Muscle layer of colon (tissue), 2 donors: ENCODE measurements at regions not wholly inside any gene's neighbourhood (a gene's known extent, or its start where the extent isn't known, plus 50 kb on each side); places are given as distances from the start of the nearest gene placed in this dataset.
"Not testable (repeated sequence)": the region's sequence is repeated elsewhere in the genome, so short reads cannot be mapped to it uniquely, and the experiment has no call there.

Experiments
- H3K27ac ChIP-seq: one replicate; pipeline ENCODE4 v1.7.0; 2013; ENCODE audit warnings: low read depth, mild to moderate bottlenecking, low read length, moderate library complexity
- H3K27me3 ChIP-seq, 2 donors: one replicate each; pipeline ENCODE4 v1.7.0; 2013; ENCODE audit warnings: low read length in 2 of 2, mild to moderate bottlenecking in 2 of 2; ENCODE audit not compliant: insufficient read depth in 2 of 2, control insufficient read depth in 1 of 2
- H3K36me3 ChIP-seq: one replicate; pipeline ENCODE4 v1.7.0; 2013; ENCODE audit warnings: mild to moderate bottlenecking, low read length; ENCODE audit not compliant: insufficient read depth
- H3K4me1 ChIP-seq: one replicate; pipeline ENCODE4 v1.7.0; 2013; ENCODE audit warnings: mild to moderate bottlenecking, low read length; ENCODE audit not compliant: insufficient read depth
- H3K4me3 ChIP-seq, 2 donors: one replicate each; pipeline ENCODE4 v1.7.0; 2013; ENCODE audit warnings: low read length in 2 of 2, low read depth in 1 of 2, mild to moderate bottlenecking in 1 of 2, moderate library complexity in 1 of 2
- H3K9ac ChIP-seq: one replicate; pipeline ENCODE4 v1.7.0; 2013; ENCODE audit warnings: low read length
- H3K9me3 ChIP-seq: one replicate; pipeline ENCODE4 v1.7.0; 2013; ENCODE audit warnings: mild to moderate bottlenecking, low read length
- donor health status: abdominal sarcoma.
- donor health status: Adenocarcinoma of cecum.

GRCh38 chr7:150125831-150126230 is 197.3 kb upstream of the LRRC61 start:
- not testable (repeated sequence) for H3K27ac ChIP-seq, H3K4me3 ChIP-seq, H3K9me3 ChIP-seq, H3K36me3 ChIP-seq, H3K27me3 ChIP-seq, H3K4me1 ChIP-seq, H3K9ac ChIP-seq

- H3K27ac ChIP-seq, H3K9ac ChIP-seq, H3K4me3 ChIP-seq, H3K4me1 ChIP-seq, H3K9me3 ChIP-seq, H3K36me3 ChIP-seq, H3K27me3 ChIP-seq: not testable (repeated sequence)
These were observed 188.7 kb upstream of the LRRC61 start for GRCh38 chr7:150134451-150134850.

GRCh38 chr7:150135620-150136190 is 187.4 kb upstream of the LRRC61 start:
- H3K4me1 ChIP-seq, H3K27ac ChIP-seq, H3K27me3 ChIP-seq, H3K9me3 ChIP-seq, H3K9ac ChIP-seq, H3K36me3 ChIP-seq, H3K4me3 ChIP-seq: not testable (repeated sequence)

GRCh38 chr7:150139840-150140239 is 183.3 kb upstream of the LRRC61 start:
- not testable (repeated sequence) for H3K27me3 ChIP-seq, H3K4me1 ChIP-seq, H3K4me3 ChIP-seq, H3K9me3 ChIP-seq, H3K36me3 ChIP-seq, H3K27ac ChIP-seq, H3K9ac ChIP-seq

- H3K27me3 ChIP-seq, H3K27ac ChIP-seq: not testable (repeated sequence)
These were observed 181.4 kb upstream of the LRRC61 start for GRCh38 chr7:150141525-150142345.

GRCh38 chr7:150146124-150146523 is 177.0 kb upstream of the LRRC61 start:
- not testable (repeated sequence) for H3K4me1 ChIP-seq, H3K36me3 ChIP-seq, H3K4me3 ChIP-seq, H3K9me3 ChIP-seq, H3K27ac ChIP-seq, H3K27me3 ChIP-seq, H3K9ac ChIP-seq

More at GRCh38 chr7:150141525-150142345, 181.4 kb upstream of the LRRC61 start:
- H3K9ac ChIP-seq, H3K36me3 ChIP-seq, H3K4me3 ChIP-seq, H3K4me1 ChIP-seq, H3K9me3 ChIP-seq: not testable (repeated sequence)

GRCh38 chr7:150147524-150147923 is 175.6 kb upstream of the LRRC61 start:
- H3K4me1 ChIP-seq, H3K9me3 ChIP-seq, H3K36me3 ChIP-seq, H3K27me3 ChIP-seq, H3K9ac ChIP-seq, H3K27ac ChIP-seq, H3K4me3 ChIP-seq: not testable (repeated sequence)

- H3K27ac ChIP-seq, H3K27me3 ChIP-seq, H3K4me1 ChIP-seq, H3K4me3 ChIP-seq, H3K9me3 ChIP-seq, H3K36me3 ChIP-seq, H3K9ac ChIP-seq: not testable (repeated sequence)
These were observed 167.1 kb upstream of the LRRC61 start for GRCh38 chr7:150156015-150156414.

GRCh38 chr7:150158696-150159095 is 164.5 kb upstream of the LRRC61 start:
- not testable (repeated sequence) for H3K27me3 ChIP-seq, H3K9me3 ChIP-seq, H3K36me3 ChIP-seq, H3K4me1 ChIP-seq, H3K27ac ChIP-seq, H3K9ac ChIP-seq, H3K4me3 ChIP-seq

GRCh38 chr7:150169515-150169914 is 153.6 kb upstream of the LRRC61 start:
- not testable (repeated sequence) for H3K9me3 ChIP-seq, H3K9ac ChIP-seq, H3K27ac ChIP-seq, H3K4me3 ChIP-seq, H3K27me3 ChIP-seq, H3K4me1 ChIP-seq, H3K36me3 ChIP-seq

- not testable (repeated sequence) for H3K4me3 ChIP-seq, H3K36me3 ChIP-seq, H3K9me3 ChIP-seq, H3K27ac ChIP-seq, H3K4me1 ChIP-seq, H3K9ac ChIP-seq, H3K27me3 ChIP-seq
These were observed 153.1 kb upstream of the LRRC61 start for GRCh38 chr7:150169943-150170490.

- not testable (repeated sequence) for H3K4me3 ChIP-seq, H3K27ac ChIP-seq, H3K4me1 ChIP-seq, H3K27me3 ChIP-seq, H3K9ac ChIP-seq, H3K36me3 ChIP-seq, H3K9me3 ChIP-seq
These were observed 139.6 kb upstream of the LRRC61 start for GRCh38 chr7:150183602-150184001.
